Glutamatergic neuron (in vitro differentiated cells): ENCODE measurements at regions not wholly inside any gene's neighbourhood (a gene's known extent, or its start where the extent isn't known, plus 50 kb on each side); places are given as distances from the start of the nearest gene placed in this dataset.

ENCODE experiments used
- DNase-seq: peaks from one replicate; pipeline ENCODE4 v3.0.0; 2022
- H3K27ac Mint-ChIP-seq: one replicate; pipeline ENCODE4 v1.8.0; 2020; ENCODE audit warnings: mild to moderate bottlenecking, mixed read lengths, inconsistent platforms; ENCODE audit not compliant: unreplicated experiment
- H3K27me3 Mint-ChIP-seq: one replicate; pipeline ENCODE4 v1.8.0; 2020; ENCODE audit warnings: mild to moderate bottlenecking, moderate library complexity, mixed read lengths, inconsistent platforms; ENCODE audit not compliant: unreplicated experiment
- H3K36me3 Mint-ChIP-seq: one replicate; pipeline ENCODE4 v1.8.0; 2020; ENCODE audit warnings: mild to moderate bottlenecking, mixed read lengths, inconsistent platforms; ENCODE audit not compliant: unreplicated experiment
- H3K4me1 Mint-ChIP-seq: one replicate; pipeline ENCODE4 v1.8.0; 2020; ENCODE audit warnings: mild to moderate bottlenecking, low read depth, mixed read lengths, inconsistent platforms; ENCODE audit not compliant: unreplicated experiment
- H3K4me3 Mint-ChIP-seq: one replicate; pipeline ENCODE4 v1.8.0; 2020; ENCODE audit warnings: mild to moderate bottlenecking, mixed read lengths, inconsistent platforms; ENCODE audit not compliant: unreplicated experiment
- H3K9me3 Mint-ChIP-seq: one replicate; pipeline ENCODE4 v1.8.0; 2020; ENCODE audit warnings: mild to moderate bottlenecking, moderate library complexity, mixed read lengths, inconsistent platforms; ENCODE audit not compliant: unreplicated experiment
- CTCF ChIP-seq: fragments of 200-600 bp; sonication (generic); IDR thresholded peaks from one replicate; pipeline ENCODE4 v1.5.0; 2021; ENCODE audit not compliant: partially characterized antibody, unreplicated experiment

- Mint-ChIP-seq H3K9me3 (no peaks in the 10 kb centered on the region), H3K4me1 (no peaks in the 10 kb centered on the region), H3K27me3 (no peaks in the 10 kb centered on the region), H3K4me3 (no peak overlapping the region), H3K36me3 (no peaks in the 10 kb centered on the region), H3K27ac (no peak overlapping the region)
- DNase-seq: no peak
- no peak for TF ChIP-seq CTCF
These were observed 401.4 kb downstream of the MID1IP1 start for GRCh38 chrX:39202641-39203040.

GRCh38 chrX:39203427-39203826 lies 402.2 kb downstream of the MID1IP1 start:
- H3K4me3 Mint-ChIP-seq: no peak overlapping the region
- no peaks in the 10 kb centered on the region for H3K36me3 Mint-ChIP-seq
- DNase-seq: no peak
- H3K27me3 Mint-ChIP-seq: no peaks in the 10 kb centered on the region
- H3K4me1 Mint-ChIP-seq: no peaks in the 10 kb centered on the region
- TF ChIP-seq CTCF: no peak
- no peak overlapping the region for H3K27ac Mint-ChIP-seq
- no peaks in the 10 kb centered on the region for H3K9me3 Mint-ChIP-seq

GRCh38 chrX:39204353-39204752 lies 403.1 kb downstream of the MID1IP1 start:
- H3K4me1 Mint-ChIP-seq: no peaks in the 10 kb centered on the region
- no peaks in the 10 kb centered on the region for H3K36me3 Mint-ChIP-seq
- no peaks in the 10 kb centered on the region for H3K9me3 Mint-ChIP-seq
- TF ChIP-seq CTCF: no peak
- no peak overlapping the region for H3K27ac Mint-ChIP-seq
- no peaks in the 10 kb centered on the region for H3K27me3 Mint-ChIP-seq
- no peak for DNase-seq
- no peak overlapping the region for H3K4me3 Mint-ChIP-seq

- H3K4me1 Mint-ChIP-seq: no peaks in the 10 kb centered on the region
- peaks cover 1% of the 10 kb centered on the region for H3K27me3 Mint-ChIP-seq
- H3K4me3 Mint-ChIP-seq: no peak overlapping the region
- TF ChIP-seq CTCF: no peak
- no peak for DNase-seq
- no peaks in the 10 kb centered on the region for H3K36me3 Mint-ChIP-seq
- no peaks in the 10 kb centered on the region for H3K9me3 Mint-ChIP-seq
- H3K27ac Mint-ChIP-seq: no peak overlapping the region
These were observed 403.7 kb downstream of the MID1IP1 start for GRCh38 chrX:39204945-39205344.

GRCh38 chrX:39205467-39205866 lies 404.2 kb downstream of the MID1IP1 start:
- no peaks in the 10 kb centered on the region for H3K36me3 Mint-ChIP-seq
- TF ChIP-seq CTCF: no peak
- no peaks in the 10 kb centered on the region for H3K4me1 Mint-ChIP-seq
- no peaks in the 10 kb centered on the region for H3K9me3 Mint-ChIP-seq
- H3K4me3 Mint-ChIP-seq: no peak overlapping the region
- DNase-seq: no peak
- no peak overlapping the region for H3K27ac Mint-ChIP-seq
- peaks cover 1% of the 10 kb centered on the region for H3K27me3 Mint-ChIP-seq
